A549 (cell line): ENCODE measurements at regions not wholly inside any gene's neighbourhood (a gene's known extent, or its start where the extent isn't known, plus 50 kb on each side); places are given as distances from the start of the nearest gene placed in this dataset.

ENCODE experiments used
- ATAC-seq, 2 experiments: fragments of 200-7000 bp in 1 of 2; fragments of >200 bp in 1 of 2; cut with Nextera tagmentation in 1 of 2; cut with Tn5 transposase in 1 of 2; 3 replicates each; pipeline versions ENCODE4 v1.8.0 to v1.9.1; 2018 to 2020; ENCODE audit warnings: mild to moderate bottlenecking in 1 of 2, moderate library complexity in 1 of 2
- CTCF ChIA-PET: fragments of 300-600 bp; sonication (Branson Sonifier 250); formaldehyde crosslinking; extraction: SDS; loops from one replicate; lab custom pipeline; 2021; ENCODE audit warnings: antibody characterized with exemption, inconsistent platforms; lab: Yijun Ruan, JAX
- POLR2A ChIA-PET: fragments of 350-600 bp; formaldehyde crosslinking; extraction: SDS; loops from one replicate; lab custom pipeline; 2021; ENCODE audit warnings: antibody characterized with exemption, inconsistent platforms; lab: Yijun Ruan, JAX
- DNase-seq, 2 experiments: peaks; one replicate each; pipeline versions ENCODE4 v3.0.0 to v3.0.0-alpha.2; 2011 to 2016; ENCODE audit warnings: low read depth in 1 of 2, low spot score in 1 of 2
- FAIRE-seq: peaks from 2 replicates; lab custom pipeline; 2011; peaks lifted over from hg19 to GRCh38; lab: Jason Lieb, UNC
- H3K27ac ChIP-seq, 2 experiments: fragments of >200 bp; sonication (Bioruptor Twin); formaldehyde crosslinking; 3 replicates each; pipeline ENCODE4 v1.5.1; 2016 to 2017
- H3K4me1 ChIP-seq: fragments of >200 bp; sonication (Bioruptor Twin); formaldehyde crosslinking; 3 replicates; pipeline ENCODE4 v1.6.1; 2016
- H3K4me2 ChIP-seq: fragments of >200 bp; sonication (Bioruptor Twin); formaldehyde crosslinking; 3 replicates; pipeline ENCODE4 v1.6.1; 2016
- H3K4me3 ChIP-seq: fragments of >200 bp; sonication (Bioruptor Twin); formaldehyde crosslinking; 3 replicates; pipeline ENCODE4 v1.5.1; 2016
- H3K9me3 ChIP-seq: fragments of >200 bp; sonication (Bioruptor Twin); formaldehyde crosslinking; 3 replicates; pipeline ENCODE4 v1.6.1; 2016
- BHLHE40 ChIP-seq: IDR thresholded peaks from 2 replicates; pipeline ENCODE4 v1.6.1; 2012; ENCODE audit warnings: low read depth, low read length, inconsistent platforms
- CEBPB ChIP-seq, 2 experiments: fragments of >200 bp in 1 of 2; sonication (Bioruptor Twin) in 1 of 2; formaldehyde crosslinking in 1 of 2; IDR thresholded peaks; 2 replicates each; pipeline ENCODE4 v1.6.1; 2012 to 2016
- EP300 ChIP-seq, 2 experiments: fragments of >200 bp; sonication (Bioruptor Twin); formaldehyde crosslinking; IDR thresholded peaks; 2 replicates in 1 of 2; 3 replicates in 1 of 2; pipeline ENCODE4 v1.6.1; 2016 to 2017
- ESRRA ChIP-seq: fragments of 150-350 bp; IDR thresholded peaks from 2 replicates; pipeline ENCODE4 v1.6.1; 2014; ENCODE audit warnings: mild to moderate bottlenecking, low read length, borderline replicate concordance
- GATA3 ChIP-seq: IDR thresholded peaks from 2 replicates; pipeline ENCODE4 v1.6.1; 2012; ENCODE audit warnings: borderline replicate concordance
- HEYL ChIP-seq: fragments of 250-450 bp; sonication (Bioruptor Pico); IDR thresholded peaks from 2 replicates; pipeline ENCODE4 v1.8.0; 2021; ENCODE audit warnings: mild to moderate bottlenecking, moderate library complexity
- HOXA7 ChIP-seq: fragments of 250-450 bp; sonication (Bioruptor Pico); IDR thresholded peaks from 2 replicates; pipeline ENCODE4 v1.5.0; 2020; ENCODE audit warnings: mild to moderate bottlenecking, moderate library complexity
- HOXB5 ChIP-seq: fragments of 250-450 bp; sonication (Bioruptor Pico); IDR thresholded peaks from 2 replicates; pipeline ENCODE4 v1.5.0; 2020; ENCODE audit warnings: mild to moderate bottlenecking, moderate library complexity
- KDM1A ChIP-seq: fragments of 200-600 bp; sonication (generic); IDR thresholded peaks from 2 replicates; pipeline ENCODE4 v1.6.1; 2016; ENCODE audit warnings: low read depth, mild to moderate bottlenecking
- MAZ ChIP-seq: fragments of 150-350 bp; IDR thresholded peaks from 2 replicates; pipeline ENCODE4 v1.6.1; 2014; ENCODE audit warnings: antibody characterized with exemption, low read depth, low read length, borderline replicate concordance
- NR3C1 ChIP-seq: fragments of >200 bp; sonication (Bioruptor Twin); formaldehyde crosslinking; IDR thresholded peaks from 3 replicates; pipeline ENCODE4 v1.6.1; 2017
- RAD21 ChIP-seq, 2 experiments: fragments of >200 bp in 1 of 2; sonication (Bioruptor Twin) in 1 of 2; formaldehyde crosslinking in 1 of 2; IDR thresholded peaks in 1 of 2; conservative IDR thresholded peaks in 1 of 2; 2 replicates in 1 of 2; 3 replicates in 1 of 2; pipeline ENCODE4 v1.6.1; 2012 to 2018; ENCODE audit warnings: inconsistent platforms in 1 of 2
- RARB ChIP-seq: fragments of 250-450 bp; sonication (Bioruptor Pico); IDR thresholded peaks from 2 replicates; pipeline ENCODE4 v1.8.0; 2021; ENCODE audit warnings: mild to moderate bottlenecking, moderate library complexity
- TFCP2L1 ChIP-seq: fragments of 250-450 bp; sonication (Bioruptor Pico); IDR thresholded peaks from 2 replicates; pipeline ENCODE4 v1.5.0; 2021; ENCODE audit warnings: mild to moderate bottlenecking
- WGBS: methylation state at CpG from one replicate; pipeline ENCODE4 v1.1.6; 2017; ENCODE audit errors: missing lambda C conversion rate; 5-methylcytosine and 5-hydroxymethylcytosine counted together
- TF ChIP-seq, protein P1 (sequence below): IDR thresholded peaks from 2 replicates; pipeline ENCODE4 v1.6.1; 2012
- TF ChIP-seq, protein P2 (sequence below): fragments of 200-600 bp; sonication (generic); IDR thresholded peaks from 2 replicates; pipeline ENCODE4 v1.6.1; 2016; ENCODE audit warnings: antibody characterized with exemption, mild to moderate bottlenecking, moderate library complexity
- TF ChIP-seq, protein P3 (sequence below): IDR thresholded peaks from 2 replicates; pipeline ENCODE4 v1.6.1; 2012; ENCODE audit warnings: low read depth, borderline replicate concordance
- TF ChIP-seq, protein P4 (sequence below): fragments of 250-450 bp; sonication (Bioruptor Pico); IDR thresholded peaks from 2 replicates; pipeline ENCODE4 v1.5.0; 2020; ENCODE audit warnings: low read depth, mild to moderate bottlenecking, moderate library complexity

DNA sequence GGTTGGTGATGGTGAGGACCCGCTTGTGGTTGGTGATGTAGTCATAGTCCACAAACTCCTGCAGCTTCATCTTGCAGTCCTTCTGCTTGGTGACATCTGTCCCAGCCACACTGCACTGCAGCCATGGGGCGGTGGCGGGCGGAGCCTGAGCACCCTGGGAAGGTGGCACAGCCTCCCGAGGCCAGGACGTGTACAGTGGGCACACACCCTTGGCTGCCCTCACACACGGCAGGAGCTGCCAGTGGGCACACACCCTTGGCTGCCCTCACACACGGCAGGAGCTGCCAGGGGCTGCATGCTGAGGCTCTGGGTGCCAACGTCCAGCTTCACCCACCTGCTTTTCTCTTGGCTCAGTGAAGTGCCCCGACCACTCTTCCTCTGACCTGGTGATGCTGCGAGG lies 128.7 kb downstream of the TUBA3C start:
- 2% methylated on average over 6 of the region's 11 CpGs for WGBS
- Histone ChIP-seq H3K9me3 (no peaks in the 10 kb centered on the region), H3K4me3 (no peak overlapping the region), H3K4me1 (no peaks in the 10 kb centered on the region), H3K27ac (no peak overlapping the region), H3K4me2 (no peak overlapping the region)
- DNase-seq = no peak
- no peak for FAIRE-seq
- ChIA-PET POLR2A (no interaction called here), CTCF (no interaction called here)
- TF ChIP-seq, protein P1, sequence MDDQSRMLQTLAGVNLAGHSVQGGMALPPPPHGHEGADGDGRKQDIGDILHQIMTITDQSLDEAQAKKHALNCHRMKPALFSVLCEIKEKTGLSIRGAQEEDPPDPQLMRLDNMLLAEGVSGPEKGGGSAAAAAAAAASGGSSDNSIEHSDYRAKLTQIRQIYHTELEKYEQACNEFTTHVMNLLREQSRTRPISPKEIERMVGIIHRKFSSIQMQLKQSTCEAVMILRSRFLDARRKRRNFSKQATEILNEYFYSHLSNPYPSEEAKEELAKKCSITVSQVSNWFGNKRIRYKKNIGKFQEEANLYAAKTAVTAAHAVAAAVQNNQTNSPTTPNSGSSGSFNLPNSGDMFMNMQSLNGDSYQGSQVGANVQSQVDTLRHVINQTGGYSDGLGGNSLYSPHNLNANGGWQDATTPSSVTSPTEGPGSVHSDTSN = no peak
- no peak for ATAC-seq

DNA sequence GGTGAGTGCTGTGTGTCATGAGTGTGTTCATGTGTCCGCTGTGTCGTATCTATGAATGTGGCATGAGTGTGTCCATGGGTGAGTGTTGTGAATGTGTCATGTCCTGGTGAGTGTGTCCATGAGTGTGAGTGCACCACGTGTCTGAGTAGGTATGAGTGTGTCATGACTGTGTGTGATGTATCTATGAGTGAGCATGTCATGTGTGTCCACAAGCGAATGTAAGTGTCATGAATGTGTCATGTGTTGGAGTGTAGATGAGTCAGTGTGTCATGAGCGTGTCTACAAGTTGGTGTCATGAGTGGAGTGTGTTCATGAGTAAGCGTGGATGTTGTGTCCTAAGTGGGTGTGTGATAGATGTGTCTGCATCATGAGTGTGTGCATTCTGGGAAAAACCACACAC lies 129.4 kb downstream of the TUBA3C start:
- WGBS = 19% methylated on average over 6 of the region's 6 CpGs
- no peaks in the 10 kb centered on the region for H3K4me1 ChIP-seq
- DNase-seq = no peak
- TF ChIP-seq HOXB5 (CRISPR knock-in tag) (no peak), MAZ (no peak), BHLHE40 (no peak), ESRRA (no peak), NR3C1 (no peak), CEBPB (IDR thresholded peaks at IDR 0.05) (no peak), HEYL (no peak), TFCP2L1 (CRISPR knock-in tag) (no peak), EP300 (IDR thresholded peaks at IDR 0.05) (no peak), KDM1A (no peak), HOXA7 (CRISPR knock-in tag) (no peak), RAD21 (conservative IDR thresholded peaks at IDR 0.05 in 1 of 2, IDR thresholded peaks at IDR 0.05 in 1 of 2) (no peak), GATA3 (no peak), RARB (CRISPR knock-in tag) (no peak)
- TF ChIP-seq, protein P2, sequence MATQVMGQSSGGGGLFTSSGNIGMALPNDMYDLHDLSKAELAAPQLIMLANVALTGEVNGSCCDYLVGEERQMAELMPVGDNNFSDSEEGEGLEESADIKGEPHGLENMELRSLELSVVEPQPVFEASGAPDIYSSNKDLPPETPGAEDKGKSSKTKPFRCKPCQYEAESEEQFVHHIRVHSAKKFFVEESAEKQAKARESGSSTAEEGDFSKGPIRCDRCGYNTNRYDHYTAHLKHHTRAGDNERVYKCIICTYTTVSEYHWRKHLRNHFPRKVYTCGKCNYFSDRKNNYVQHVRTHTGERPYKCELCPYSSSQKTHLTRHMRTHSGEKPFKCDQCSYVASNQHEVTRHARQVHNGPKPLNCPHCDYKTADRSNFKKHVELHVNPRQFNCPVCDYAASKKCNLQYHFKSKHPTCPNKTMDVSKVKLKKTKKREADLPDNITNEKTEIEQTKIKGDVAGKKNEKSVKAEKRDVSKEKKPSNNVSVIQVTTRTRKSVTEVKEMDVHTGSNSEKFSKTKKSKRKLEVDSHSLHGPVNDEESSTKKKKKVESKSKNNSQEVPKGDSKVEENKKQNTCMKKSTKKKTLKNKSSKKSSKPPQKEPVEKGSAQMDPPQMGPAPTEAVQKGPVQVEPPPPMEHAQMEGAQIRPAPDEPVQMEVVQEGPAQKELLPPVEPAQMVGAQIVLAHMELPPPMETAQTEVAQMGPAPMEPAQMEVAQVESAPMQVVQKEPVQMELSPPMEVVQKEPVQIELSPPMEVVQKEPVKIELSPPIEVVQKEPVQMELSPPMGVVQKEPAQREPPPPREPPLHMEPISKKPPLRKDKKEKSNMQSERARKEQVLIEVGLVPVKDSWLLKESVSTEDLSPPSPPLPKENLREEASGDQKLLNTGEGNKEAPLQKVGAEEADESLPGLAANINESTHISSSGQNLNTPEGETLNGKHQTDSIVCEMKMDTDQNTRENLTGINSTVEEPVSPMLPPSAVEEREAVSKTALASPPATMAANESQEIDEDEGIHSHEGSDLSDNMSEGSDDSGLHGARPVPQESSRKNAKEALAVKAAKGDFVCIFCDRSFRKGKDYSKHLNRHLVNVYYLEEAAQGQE = no peak
- TF ChIP-seq, protein P3, sequence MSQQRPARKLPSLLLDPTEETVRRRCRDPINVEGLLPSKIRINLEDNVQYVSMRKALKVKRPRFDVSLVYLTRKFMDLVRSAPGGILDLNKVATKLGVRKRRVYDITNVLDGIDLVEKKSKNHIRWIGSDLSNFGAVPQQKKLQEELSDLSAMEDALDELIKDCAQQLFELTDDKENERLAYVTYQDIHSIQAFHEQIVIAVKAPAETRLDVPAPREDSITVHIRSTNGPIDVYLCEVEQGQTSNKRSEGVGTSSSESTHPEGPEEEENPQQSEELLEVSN = no peak
- TF ChIP-seq, protein P1 = no peak
- TF ChIP-seq, protein P4, sequence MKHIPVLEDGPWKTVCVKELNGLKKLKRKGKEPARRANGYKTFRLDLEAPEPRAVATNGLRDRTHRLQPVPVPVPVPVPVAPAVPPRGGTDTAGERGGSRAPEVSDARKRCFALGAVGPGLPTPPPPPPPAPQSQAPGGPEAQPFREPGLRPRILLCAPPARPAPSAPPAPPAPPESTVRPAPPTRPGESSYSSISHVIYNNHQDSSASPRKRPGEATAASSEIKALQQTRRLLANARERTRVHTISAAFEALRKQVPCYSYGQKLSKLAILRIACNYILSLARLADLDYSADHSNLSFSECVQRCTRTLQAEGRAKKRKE (CRISPR knock-in tag) = no peak
- TF ChIP-seq, all 56 proteins: peak for 0
- Histone ChIP-seq H3K4me3 (no peak overlapping the region), H3K27ac (no peak overlapping the region), H3K9me3 (no peaks in the 10 kb centered on the region), H3K4me2 (no peak overlapping the region)
- ChIA-PET POLR2A (no interaction called here), CTCF (no interaction called here)
- no peak for FAIRE-seq
- ATAC-seq = no peak
